ENCODE measurements at regions not wholly inside any gene's neighbourhood (a gene's known extent, or its start where the extent isn't known, plus 50 kb on each side); places are given as distances from the start of the nearest gene placed in this dataset.
A peak's percentile ranks its signal among the peaks of the same experiment; 100 is the strongest.

DNA sequence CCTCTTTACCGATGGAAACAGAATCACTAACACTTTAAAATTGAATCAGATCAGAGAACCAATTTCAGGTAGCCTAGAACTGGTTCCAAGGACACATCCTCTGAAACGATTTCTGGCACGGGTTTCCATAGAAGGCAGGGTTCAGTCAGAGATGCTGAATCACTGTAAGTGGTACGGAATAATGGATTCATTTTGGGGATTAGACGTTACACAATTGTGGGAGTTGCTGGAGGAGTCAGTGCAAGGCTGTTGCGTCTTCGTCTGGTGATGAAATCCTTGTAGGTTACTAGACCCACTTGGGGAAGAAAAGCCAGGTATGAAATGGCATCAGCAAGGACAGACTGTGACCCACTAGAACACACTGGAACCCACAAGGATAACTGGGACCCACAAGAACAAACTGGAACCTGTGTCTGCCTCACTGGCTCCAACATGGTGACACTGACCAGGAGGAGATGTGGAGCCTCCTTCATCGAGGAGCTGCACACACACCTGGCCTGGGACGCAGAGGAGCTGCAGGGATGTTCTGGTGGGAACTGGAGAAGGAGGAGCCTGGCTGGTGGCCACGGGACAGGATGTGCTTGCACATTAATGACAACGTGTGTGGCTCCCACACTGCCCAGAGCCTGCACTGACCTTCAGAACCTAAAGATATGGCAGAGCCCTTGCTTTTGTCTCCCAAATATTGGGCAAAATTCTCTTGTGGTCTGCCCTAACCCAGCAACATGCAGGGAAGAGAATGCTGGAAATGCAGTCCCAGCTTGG lies 105.1 kb downstream of the TRAPPC11 start:
- H3K36me3 Mint-ChIP-seq (ENCODE audit: low read depth), result no peaks in the 10 kb centered on the region
- CTCF ChIA-PET, result no interaction called here

DNA sequence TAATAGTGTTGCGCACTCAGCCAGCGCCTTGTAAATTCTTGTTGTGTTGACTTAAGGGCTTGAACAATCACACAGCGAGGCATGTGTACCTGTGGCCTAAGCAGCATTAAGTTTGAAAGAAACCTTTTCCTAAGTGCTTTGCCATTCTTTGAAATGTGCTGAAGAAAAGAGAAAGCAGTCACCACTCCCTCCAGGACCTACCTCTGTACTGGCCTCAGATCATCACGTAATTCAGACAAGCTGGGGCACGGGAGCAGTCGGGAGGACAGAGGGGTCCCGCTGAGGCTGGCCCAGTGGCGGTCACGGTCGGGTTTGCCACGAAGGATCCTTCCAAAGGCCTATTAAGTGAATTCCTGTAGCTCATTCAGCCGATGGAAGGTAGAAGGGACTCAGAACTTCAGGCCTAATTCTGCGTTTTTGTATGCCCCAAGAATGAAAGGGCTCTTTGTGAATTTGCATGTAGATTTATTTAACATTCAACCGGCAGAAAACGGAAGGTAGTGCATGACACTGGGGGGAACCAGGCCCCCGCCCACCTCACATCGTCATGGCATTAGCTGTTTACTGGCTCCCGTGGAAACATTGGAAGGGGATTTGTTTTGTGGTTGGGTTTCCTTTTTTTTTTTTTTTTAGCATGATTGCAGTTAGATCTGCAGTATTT lies 106.3 kb downstream of the TRAPPC11 start:
- Mint-ChIP-seq H3K27me3 (ENCODE audit: low read depth) (peaks cover 12% of the 10 kb centered on the region), H3K9me3 (no peaks in the 10 kb centered on the region), H3K27ac (no peak overlapping the region), H3K4me3 (no peak overlapping the region), H3K36me3 (ENCODE audit: low read depth) (no peaks in the 10 kb centered on the region), H3K4me1 (ENCODE audit: low read depth) (peaks cover 3% of the 10 kb centered on the region)
- DNase-seq, result no peak
- intact Hi-C loops (cut with micrococcal nuclease), result no loop called here
- CTCF ChIA-PET, result interaction anchor here (0.6 kb wide), 2 partner anchors 154 to 832 kb away, joined by 3 to 7 read pairs; no protein-coding TSS in a partner anchor

More for the DNA sequence above, 105.1 kb downstream of the TRAPPC11 start:
- no peak for DNase-seq
- Mint-ChIP-seq H3K4me3 (no peak overlapping the region), H3K4me1 (ENCODE audit: low read depth) (peaks cover 3% of the 10 kb centered on the region), H3K27me3 (ENCODE audit: low read depth) (peaks cover 13% of the 10 kb centered on the region), H3K27ac (no peak overlapping the region), H3K9me3 (no peaks in the 10 kb centered on the region)
- intact Hi-C loops (cut with micrococcal nuclease), result no loop called here

DNA sequence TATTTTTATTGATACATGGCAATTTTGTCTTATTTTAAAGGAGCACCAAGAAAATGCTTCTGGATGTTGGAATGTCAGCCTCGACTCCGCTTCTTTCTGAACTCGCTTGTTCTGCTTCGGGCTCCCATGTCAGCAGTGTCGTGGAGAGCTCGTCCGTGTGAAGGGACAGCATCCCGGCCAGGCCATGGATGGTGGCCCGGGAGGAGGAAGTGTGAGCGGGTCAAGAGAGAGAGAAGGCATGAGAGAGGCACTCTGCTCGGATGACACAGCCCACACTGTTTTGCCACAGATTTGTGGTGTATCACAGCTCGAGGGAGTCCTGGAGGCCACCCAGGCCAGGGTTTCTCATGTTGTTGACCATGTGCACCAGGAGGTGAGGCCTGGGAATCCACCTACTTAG lies 107.0 kb downstream of the TRAPPC11 start:
- CTCF ChIA-PET, result interaction anchor here (0.7 kb wide), 1 partner anchor 364 kb away, joined by 3 read pairs; no protein-coding TSS in a partner anchor

DNA sequence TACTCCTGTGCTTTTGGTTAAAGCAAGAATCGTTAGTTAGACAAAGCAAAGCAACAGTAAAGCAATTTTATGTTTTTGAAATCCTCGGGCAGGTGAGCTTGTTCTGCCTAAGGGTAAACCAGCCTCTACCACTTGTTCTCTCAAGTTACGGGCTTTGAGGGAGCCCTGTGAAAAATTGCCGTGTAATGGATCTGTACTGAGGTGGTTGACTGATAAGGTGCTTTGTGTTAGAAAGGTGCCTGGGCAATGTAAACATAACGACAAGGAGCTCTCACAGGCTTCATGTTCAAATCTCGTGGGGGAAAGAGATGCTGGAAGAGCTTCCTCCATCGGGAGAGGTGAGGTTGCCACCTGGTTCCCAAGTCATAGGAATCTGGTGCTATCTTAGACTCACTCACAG lies 111.8 kb downstream of the TRAPPC11 start:
- Mint-ChIP-seq H3K4me3 (no peak overlapping the region), H3K9me3 (no peaks in the 10 kb centered on the region), H3K27ac (no peak overlapping the region), H3K27me3 (ENCODE audit: low read depth) (peaks cover 5% of the 10 kb centered on the region), H3K4me1 (ENCODE audit: low read depth) (no peaks in the 10 kb centered on the region), H3K36me3 (ENCODE audit: low read depth) (no peaks in the 10 kb centered on the region)
- intact Hi-C loops (cut with micrococcal nuclease), result no loop called here
- CTCF ChIA-PET, result interaction anchor here (0.8 kb wide), 1 partner anchor 11 kb away, joined by 3 read pairs; no protein-coding TSS in a partner anchor
- no peak for DNase-seq

More for the DNA sequence above, 107.0 kb downstream of the TRAPPC11 start:
- peaks cover 11% of the 10 kb centered on the region for H3K27me3 Mint-ChIP-seq (ENCODE audit: low read depth)
- intact Hi-C loops (cut with micrococcal nuclease), result no loop called here
- no peak overlapping the region for H3K4me3 Mint-ChIP-seq
- no peaks in the 10 kb centered on the region for H3K9me3 Mint-ChIP-seq
- DNase-seq, result no peak
- H3K27ac Mint-ChIP-seq, result no peak overlapping the region
- no peaks in the 10 kb centered on the region for H3K36me3 Mint-ChIP-seq (ENCODE audit: low read depth)
- H3K4me1 Mint-ChIP-seq (ENCODE audit: low read depth), result peaks cover 3% of the 10 kb centered on the region

DNA sequence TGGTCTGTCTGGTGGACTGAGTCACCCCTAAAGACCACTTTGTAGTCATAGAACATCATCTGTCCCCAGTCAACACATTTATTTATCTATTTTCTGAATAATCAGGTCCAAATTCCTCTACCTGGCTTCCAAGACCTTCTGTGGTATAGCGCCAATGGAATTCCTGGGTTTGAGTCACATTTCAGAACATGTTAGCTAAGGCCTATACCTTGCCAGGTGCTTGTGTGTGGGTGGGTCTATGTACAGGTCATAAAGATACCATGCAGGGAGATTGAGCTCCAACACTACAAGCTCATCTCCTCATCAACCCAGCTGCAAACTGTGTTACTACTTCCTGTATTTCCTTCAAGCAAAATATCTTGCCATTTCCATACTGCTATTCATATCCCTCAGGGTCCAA lies 113.3 kb downstream of the TRAPPC11 start:
- CTCF ChIA-PET, result no interaction called here
- intact Hi-C loops (cut with micrococcal nuclease), result no loop called here
- no peak overlapping the region for H3K27ac Mint-ChIP-seq

DNA sequence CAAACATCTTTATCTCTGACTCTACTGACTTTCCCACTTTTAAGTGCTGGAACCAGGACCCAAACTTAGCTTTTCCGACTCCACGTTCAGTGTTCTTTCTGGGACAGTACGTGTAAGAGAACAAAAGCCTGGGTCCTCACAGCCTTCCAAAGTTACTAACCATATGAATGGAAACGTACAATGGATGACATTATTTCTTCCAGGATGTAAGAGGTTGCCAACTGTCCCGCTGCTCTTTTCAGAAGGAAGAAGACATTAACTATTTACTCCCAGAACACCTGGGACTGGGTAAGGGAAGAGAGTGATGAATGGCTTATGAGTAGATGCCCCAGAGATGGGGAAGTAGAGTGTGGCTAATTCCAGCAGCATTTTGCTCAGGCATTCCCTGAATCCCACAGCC lies 114.7 kb downstream of the TRAPPC11 start:
- H3K27me3 Mint-ChIP-seq (ENCODE audit: low read depth), result no peaks in the 10 kb centered on the region
- DNase-seq, result no peak
- no peak overlapping the region for H3K27ac Mint-ChIP-seq
- H3K4me1 Mint-ChIP-seq (ENCODE audit: low read depth), result no peaks in the 10 kb centered on the region
- intact Hi-C loops (cut with micrococcal nuclease), result no loop called here
- no peaks in the 10 kb centered on the region for H3K9me3 Mint-ChIP-seq
- H3K4me3 Mint-ChIP-seq, result no peak overlapping the region
- no peaks in the 10 kb centered on the region for H3K36me3 Mint-ChIP-seq (ENCODE audit: low read depth)
- CTCF ChIA-PET, result no interaction called here

More for the DNA sequence above, 113.3 kb downstream of the TRAPPC11 start:
- H3K4me3 Mint-ChIP-seq, result no peak overlapping the region
- no peaks in the 10 kb centered on the region for H3K27me3 Mint-ChIP-seq (ENCODE audit: low read depth)
- DNase-seq, result no peak
- no peaks in the 10 kb centered on the region for H3K36me3 Mint-ChIP-seq (ENCODE audit: low read depth)
- no peaks in the 10 kb centered on the region for H3K9me3 Mint-ChIP-seq
- H3K4me1 Mint-ChIP-seq (ENCODE audit: low read depth), result no peaks in the 10 kb centered on the region

DNA sequence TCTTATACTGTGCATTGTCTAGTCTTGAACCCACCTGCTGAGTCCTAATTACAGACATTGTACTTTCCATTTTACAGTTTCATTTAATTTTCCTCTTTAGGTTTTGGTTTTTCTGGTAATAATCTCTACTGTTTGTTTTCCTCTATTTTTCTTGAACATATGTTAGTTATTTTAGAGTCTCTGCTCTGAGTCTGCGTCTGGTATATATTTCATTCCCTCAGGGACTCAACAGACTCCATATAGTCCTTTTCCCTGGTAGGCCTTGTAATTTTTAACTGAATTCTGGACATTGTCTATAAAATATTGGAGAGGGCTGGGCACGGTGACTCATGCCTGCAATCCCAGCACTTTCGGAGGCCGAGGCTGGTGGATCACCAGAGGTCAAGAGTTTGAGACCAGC lies 121.8 kb upstream of the STOX2 start:
- CTCF ChIA-PET, result no interaction called here
- intact Hi-C loops (cut with micrococcal nuclease), result no loop called here
- Mint-ChIP-seq H3K4me1 (ENCODE audit: low read depth) (no peaks in the 10 kb centered on the region), H3K27ac (no peak overlapping the region), H3K4me3 (no peak overlapping the region), H3K9me3 (no peaks in the 10 kb centered on the region), H3K27me3 (ENCODE audit: low read depth) (peaks cover 22% of the 10 kb centered on the region), H3K36me3 (ENCODE audit: low read depth) (no peaks in the 10 kb centered on the region)
- DNase-seq, result no peak

DNA sequence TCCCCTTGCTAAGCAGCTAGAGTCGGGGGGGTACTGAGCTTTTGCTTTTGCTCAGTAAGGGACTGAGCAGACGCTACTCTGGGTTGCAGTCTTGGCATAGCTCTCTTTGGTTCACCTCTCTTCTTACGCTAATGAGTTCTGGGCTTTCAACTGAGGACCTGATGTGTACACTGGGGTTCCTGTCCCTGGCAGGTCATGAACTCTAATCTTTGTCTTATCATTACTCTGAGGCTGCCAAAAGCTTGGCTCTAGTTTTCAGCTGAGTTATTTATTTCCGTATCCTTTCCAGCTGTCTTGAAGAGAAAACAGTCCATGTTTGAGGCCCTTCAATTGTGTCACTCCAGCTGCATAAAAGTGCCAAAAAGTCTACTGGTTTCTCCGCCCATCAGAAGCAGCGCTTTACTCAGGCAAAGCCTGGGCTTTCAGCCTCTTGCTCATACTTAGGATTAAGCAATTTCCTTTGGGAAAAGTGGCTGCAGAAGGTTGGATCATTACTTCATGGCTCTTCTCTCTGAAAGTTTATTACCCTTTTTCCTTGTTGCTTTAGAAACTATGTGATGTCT lies 121.0 kb upstream of the STOX2 start:
- peaks cover 22% of the 10 kb centered on the region for H3K27me3 Mint-ChIP-seq (ENCODE audit: low read depth)
- no peak overlapping the region for H3K27ac Mint-ChIP-seq
- CTCF ChIA-PET, result interaction anchor here (0.5 kb wide), 1 partner anchor 218 kb away, joined by 3 read pairs; no protein-coding TSS in a partner anchor
- H3K4me1 Mint-ChIP-seq (ENCODE audit: low read depth), result no peaks in the 10 kb centered on the region
- H3K4me3 Mint-ChIP-seq, result no peak overlapping the region
- no peaks in the 10 kb centered on the region for H3K9me3 Mint-ChIP-seq
- intact Hi-C loops (cut with micrococcal nuclease), result no loop called here
- H3K36me3 Mint-ChIP-seq (ENCODE audit: low read depth), result no peaks in the 10 kb centered on the region
- no peak for DNase-seq

DNA sequence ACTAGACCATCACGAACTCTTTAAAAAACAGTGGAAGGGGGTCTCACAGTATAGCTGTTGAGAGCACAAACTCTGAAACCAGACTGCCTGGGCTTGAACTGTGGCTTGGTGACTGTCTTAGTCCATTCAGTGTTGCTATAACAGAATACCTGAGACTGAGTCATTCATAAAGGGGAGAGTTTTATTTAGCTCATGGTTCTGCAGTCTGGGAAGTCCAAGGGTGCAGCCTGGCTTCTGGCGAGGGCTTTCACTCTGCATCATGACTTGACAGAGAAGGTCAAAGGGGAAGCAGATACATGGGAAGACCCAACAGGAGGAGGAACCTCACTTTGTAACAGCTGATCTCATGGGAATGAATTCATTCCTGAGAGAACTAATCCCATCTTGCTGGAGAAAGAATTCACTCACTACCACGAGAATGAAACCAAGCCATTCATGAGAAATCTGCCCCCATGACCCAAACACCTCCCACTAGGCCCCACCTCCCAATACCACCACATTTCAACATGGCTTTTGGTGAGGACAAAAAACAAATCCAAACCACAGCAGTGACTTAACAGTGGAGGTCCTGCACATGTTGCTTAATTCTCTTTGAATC lies 116.7 kb upstream of the STOX2 start:
- Mint-ChIP-seq H3K9me3 (peaks cover 10% of the 10 kb centered on the region), H3K27ac (no peak overlapping the region), H3K4me1 (ENCODE audit: low read depth) (no peaks in the 10 kb centered on the region), H3K4me3 (no peak overlapping the region), H3K36me3 (ENCODE audit: low read depth) (peaks cover 3% of the 10 kb centered on the region), H3K27me3 (ENCODE audit: low read depth) (peaks cover 33% of the 10 kb centered on the region)
- no peak for DNase-seq
- CTCF ChIA-PET, result no interaction called here
- intact Hi-C loops (cut with micrococcal nuclease), result no loop called here

DNA sequence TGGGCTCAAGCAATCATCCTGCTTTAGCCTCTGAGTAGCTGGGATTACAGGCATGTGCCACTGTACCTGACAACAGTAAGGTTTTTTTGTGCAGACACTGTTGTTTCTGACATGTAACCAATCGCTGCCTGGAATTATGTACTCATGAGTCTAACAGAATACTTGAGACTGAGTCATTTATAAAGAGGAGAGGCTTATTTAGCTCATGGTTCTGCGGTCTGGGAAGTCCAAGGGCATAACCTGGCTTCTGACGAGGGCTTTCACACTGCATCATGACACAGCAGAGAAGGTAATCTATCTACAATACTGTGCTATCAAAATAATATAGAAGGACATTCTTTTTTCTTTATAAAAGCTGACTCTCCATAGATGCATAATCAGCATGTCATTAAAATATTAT lies 115.5 kb upstream of the STOX2 start:
- Mint-ChIP-seq H3K27ac (no peak overlapping the region), H3K27me3 (ENCODE audit: low read depth) (peaks cover 35% of the 10 kb centered on the region), H3K36me3 (ENCODE audit: low read depth) (peaks cover 3% of the 10 kb centered on the region), H3K4me3 (no peak overlapping the region), H3K4me1 (ENCODE audit: low read depth) (no peaks in the 10 kb centered on the region), H3K9me3 (peaks cover 14% of the 10 kb centered on the region)
- CTCF ChIA-PET, result interaction anchor here (0.6 to 0.7 kb wide), 2 partner anchors 15 to 26 kb away, joined by 3 read pairs; no protein-coding TSS in a partner anchor
- intact Hi-C loops (cut with micrococcal nuclease), result no loop called here
- DNase-seq, result no peak

DNA sequence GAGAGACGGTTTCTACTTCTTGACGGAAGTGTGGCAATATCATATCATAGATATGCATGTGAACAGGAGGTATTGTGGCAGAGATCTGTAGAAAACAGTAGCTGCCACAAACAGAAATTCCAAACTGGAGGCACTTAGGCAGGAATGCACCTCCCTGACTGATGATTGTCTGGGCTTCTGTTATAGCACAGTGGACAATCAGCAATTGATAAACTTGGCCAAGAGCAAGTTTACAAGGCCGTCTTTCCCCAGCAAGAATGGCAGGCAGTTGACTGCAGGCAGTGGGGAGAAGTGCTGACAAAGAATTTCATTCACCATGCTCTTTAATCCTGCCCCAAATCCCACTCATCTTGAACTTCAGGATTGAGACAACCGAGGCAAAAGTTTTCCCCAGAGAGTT lies 114.4 kb upstream of the STOX2 start:
- no peak overlapping the region for H3K4me3 Mint-ChIP-seq
- no peak overlapping the region for H3K27ac Mint-ChIP-seq
- peaks cover 41% of the 10 kb centered on the region for H3K27me3 Mint-ChIP-seq (ENCODE audit: low read depth)
- CTCF ChIA-PET, result no interaction called here
- no peaks in the 10 kb centered on the region for H3K4me1 Mint-ChIP-seq (ENCODE audit: low read depth)
- intact Hi-C loops (cut with micrococcal nuclease), result no loop called here
- peaks cover 4% of the 10 kb centered on the region for H3K36me3 Mint-ChIP-seq (ENCODE audit: low read depth)
- no peak for DNase-seq
- H3K9me3 Mint-ChIP-seq, result peaks cover 15% of the 10 kb centered on the region

DNA sequence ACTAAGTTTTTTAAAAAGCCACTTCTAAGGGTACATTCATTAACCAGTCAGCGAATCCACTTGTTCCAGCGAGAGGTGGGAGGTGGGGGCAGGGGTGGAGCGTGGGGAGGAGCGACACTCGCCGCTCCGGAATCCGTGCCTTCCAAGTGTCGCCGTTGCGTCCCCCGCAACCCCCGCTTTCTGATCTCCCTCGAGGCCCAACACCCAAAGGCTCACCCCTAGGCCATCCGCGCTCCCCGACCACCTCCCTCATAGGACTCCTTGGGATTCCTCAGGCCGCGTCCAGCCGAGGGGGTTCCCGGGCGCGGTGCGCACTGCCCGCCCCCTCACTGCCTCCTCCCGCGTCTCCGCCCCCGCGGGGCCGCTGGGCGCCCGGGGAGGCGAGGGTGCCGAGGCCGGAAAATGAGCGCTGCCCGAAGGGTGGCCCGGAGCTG lies 108.1 kb upstream of the STOX2 start:
- peak overlapping the region; percentile 52 for H3K4me3 Mint-ChIP-seq
- DNase-seq, result no peak
- H3K36me3 Mint-ChIP-seq (ENCODE audit: low read depth), result peaks cover 4% of the 10 kb centered on the region
- CTCF ChIA-PET, result no interaction called here
- peaks cover 63% of the 10 kb centered on the region for H3K27me3 Mint-ChIP-seq (ENCODE audit: low read depth)
- peaks cover 9% of the 10 kb centered on the region for H3K4me1 Mint-ChIP-seq (ENCODE audit: low read depth)
- peaks cover 15% of the 10 kb centered on the region for H3K9me3 Mint-ChIP-seq
- intact Hi-C loops (cut with micrococcal nuclease), result no loop called here
- no peak overlapping the region for H3K27ac Mint-ChIP-seq

Data from activated naive CD4-positive, alpha-beta T cell treated with anti-CD3 and anti-CD28 coated beads for 36 hours (primary cell).